IMR-90 (cell line): ENCODE measurements at regions not wholly inside any gene's neighbourhood (a gene's known extent, or its start where the extent isn't known, plus 50 kb on each side); places are given as distances from the start of the nearest gene placed in this dataset.
"Not testable (repeated sequence)": the region's sequence is repeated elsewhere in the genome, so short reads cannot be mapped to it uniquely, and the experiment has no call there.

Source experiments
- ATAC-seq: fragments of 200-7000 bp; cut with Tn5 transposase; 2 replicates; pipeline ENCODE4 v1.9.1; 2020; ENCODE audit warnings: low read depth, mild to moderate bottlenecking, moderate library complexity
- BruUV-seq: library from RNA; stranded (reverse); fragments of 400-500 nt; replicated peaks from 2 replicates; lab custom pipeline; 2021; lab: Mats Ljungman, UMichigan
- CTCF ChIA-PET: fragments of 300-600 bp; formaldehyde crosslinking; extraction: SDS; loops from one replicate; lab custom pipeline; 2021; ENCODE audit warnings: antibody characterized with exemption; lab: Yijun Ruan, JAX
- POLR2A ChIA-PET: fragments of 300-600 bp; sonication (Branson Sonifier 250); formaldehyde crosslinking; loops from one replicate; lab custom pipeline; 2022; ENCODE audit warnings: antibody characterized with exemption; ENCODE audit not compliant: unreplicated experiment; lab: Charles Lee
- DNase-seq: peaks from one replicate; pipeline ENCODE4 v3.0.0; 2013
- H2AFZ ChIP-seq: replicated peaks from 2 replicates; pipeline ENCODE3; 2013; ENCODE audit warnings: low read length, mild to moderate bottlenecking; ENCODE audit not compliant: poor library complexity
- H2AK5ac ChIP-seq: 2 replicates; pipeline ENCODE4 v1.6.1; 2013; ENCODE audit warnings: low read depth, low read length, inconsistent platforms
- H2AK9ac ChIP-seq: replicated peaks from 2 replicates; pipeline ENCODE3; 2013; ENCODE audit warnings: mild to moderate bottlenecking, low read depth, low read length, moderate library complexity; ENCODE audit not compliant: poor library complexity
- H2BK120ac ChIP-seq: 2 replicates; pipeline ENCODE4 v1.6.1; 2013; ENCODE audit warnings: low read depth, low read length, inconsistent platforms
- H2BK15ac ChIP-seq: 3 replicates; pipeline ENCODE4 v1.6.1; 2013; ENCODE audit warnings: low read depth, low read length, inconsistent platforms
- H2BK20ac ChIP-seq: 2 replicates; pipeline ENCODE4 v1.6.1; 2013; ENCODE audit warnings: low read depth, mild to moderate bottlenecking, inconsistent platforms, low read length, moderate library complexity
- H2BK5ac ChIP-seq: 2 replicates; pipeline ENCODE4 v1.6.1; 2013; ENCODE audit warnings: mild to moderate bottlenecking, low read depth, low read length, inconsistent platforms; ENCODE audit not compliant: poor library complexity, severe bottlenecking
- H3K14ac ChIP-seq: replicated peaks from 2 replicates; pipeline ENCODE4 v1.6.1; 2013; ENCODE audit warnings: low read depth, low read length, inconsistent platforms
- H3K18ac ChIP-seq: 2 replicates; pipeline ENCODE4 v1.6.1; 2013; ENCODE audit warnings: low read depth, low read length, control low read depth
- H3K23ac ChIP-seq: 2 replicates; pipeline ENCODE4 v1.6.1; 2013; ENCODE audit warnings: low read depth, low read length, inconsistent platforms
- H3K27ac ChIP-seq: 2 replicates; pipeline ENCODE4 v1.5.1; 2013; ENCODE audit warnings: mild to moderate bottlenecking, control low read depth, low read length; ENCODE audit not compliant: insufficient read depth
- H3K27me3 ChIP-seq: 2 replicates; pipeline ENCODE4 v1.6.1; 2013; ENCODE audit warnings: low read length; ENCODE audit not compliant: control insufficient read depth, insufficient read depth
- H3K36me3 ChIP-seq: 2 replicates; pipeline ENCODE4 v1.6.1; 2013; ENCODE audit warnings: low read length, mixed read lengths; ENCODE audit not compliant: control insufficient read depth, insufficient read depth
- H3K4ac ChIP-seq: 2 replicates; pipeline ENCODE4 v1.6.1; 2013; ENCODE audit warnings: low read depth, low read length, inconsistent platforms
- H3K4me1 ChIP-seq: 2 replicates; pipeline ENCODE4 v1.6.1; 2013; ENCODE audit warnings: low read length, mixed read lengths; ENCODE audit not compliant: control insufficient read depth, insufficient read depth
- H3K4me2 ChIP-seq: 2 replicates; pipeline ENCODE4 v1.6.1; 2013; ENCODE audit warnings: low read depth, mild to moderate bottlenecking, control low read depth, low read length, moderate library complexity
- H3K4me3 ChIP-seq: 2 replicates; pipeline ENCODE4 v1.5.1; 2013; ENCODE audit warnings: low read depth, mild to moderate bottlenecking, control low read depth, low read length, moderate library complexity; ENCODE audit not compliant: insufficient read depth
- H3K56ac ChIP-seq: 2 replicates; pipeline ENCODE4 v1.6.1; 2013; ENCODE audit warnings: low read length, inconsistent platforms; ENCODE audit not compliant: insufficient read depth; ENCODE audit errors: extremely low read depth
- H3K79me1 ChIP-seq, 2 experiments: 2 replicates each; pipeline ENCODE4 v1.6.1; 2013; ENCODE audit warnings: low read length in 2 of 2, inconsistent platforms in 1 of 2, low read depth in 1 of 2
- H3K9ac ChIP-seq: 2 replicates; pipeline ENCODE4 v1.6.1; 2013; ENCODE audit warnings: low read depth, low read length, control low read depth
- H3K9me1 ChIP-seq: 2 replicates; pipeline ENCODE4 v1.6.1; 2013; ENCODE audit warnings: low read length, inconsistent platforms; ENCODE audit not compliant: insufficient read depth
- H3K9me3 ChIP-seq: 2 replicates; pipeline ENCODE4 v1.6.1; 2013; ENCODE audit warnings: low read length; ENCODE audit not compliant: control insufficient read depth, insufficient read depth
- H4K20me1 ChIP-seq: 2 replicates; pipeline ENCODE4 v1.6.1; 2013; ENCODE audit warnings: low read length, inconsistent platforms; ENCODE audit not compliant: insufficient read depth
- H4K5ac ChIP-seq: 2 replicates; pipeline ENCODE4 v1.6.1; 2013; ENCODE audit warnings: mild to moderate bottlenecking, low read depth, low read length, control low read depth
- H4K8ac ChIP-seq, 2 experiments: 2 replicates each; pipeline ENCODE4 v1.6.1; 2013; ENCODE audit warnings: low read depth in 2 of 2, low read length in 2 of 2, control low read depth in 1 of 2, inconsistent platforms in 1 of 2
- H4K91ac ChIP-seq: 2 replicates; pipeline ENCODE4 v1.6.1; 2013; ENCODE audit warnings: low read depth, low read length, inconsistent platforms; ENCODE audit not compliant: insufficient read depth
- WGBS, 2 experiments: methylation state at CpG; one replicate each; pipeline versions ENCODE4 v1.1.5 to v1.1.7; 2013; ENCODE audit warnings: missing lambda C conversion rate in 2 of 2; ENCODE audit not compliant: insufficient read length in 1 of 2; ENCODE audit errors: extremely low coverage in 2 of 2; 5-methylcytosine and 5-hydroxymethylcytosine counted together
- dilution Hi-C: fragments of 300-500 bp; cut with HindIII; formaldehyde crosslinking; loops from one replicate; pipeline ENCODE4 v1.14.3; 2018; ENCODE audit warnings: low sequenced_read_pairs; ENCODE audit not compliant: unreplicated experiment
- in situ Hi-C: fragments of 300-500 bp; cut with MboI; formaldehyde crosslinking; loops from 3 replicates; pipeline ENCODE4 v1.14.3; 2019; ENCODE audit warnings: low sequenced_read_pairs, inconsistent platforms, mixed read lengths
- intact Hi-C: fragments of 100-400 bp; cut with micrococcal nuclease; formaldehyde crosslinking; loops from 2 replicates; pipeline ENCODE4 v1.10.0; 2022

- H3K4ac ChIP-seq, H3K36me3 ChIP-seq, in situ Hi-C loops, H3K14ac ChIP-seq, H4K8ac ChIP-seq, H4K91ac ChIP-seq, intact Hi-C loops, CTCF ChIA-PET, DNase-seq, dilution Hi-C loops, H2BK120ac ChIP-seq, H2AK9ac ChIP-seq, H2AK5ac ChIP-seq, H4K20me1 ChIP-seq, H2BK20ac ChIP-seq, H3K79me1 ChIP-seq, H3K23ac ChIP-seq, H3K4me3 ChIP-seq, H3K56ac ChIP-seq, H3K9ac ChIP-seq, H3K4me1 ChIP-seq, H3K27ac ChIP-seq, H2AFZ ChIP-seq, POLR2A ChIA-PET, H3K9me3 ChIP-seq, H3K4me2 ChIP-seq, BruUV-seq, H3K18ac ChIP-seq, ATAC-seq, H3K9me1 ChIP-seq, H2BK5ac ChIP-seq, H4K5ac ChIP-seq, H2BK15ac ChIP-seq: not testable (repeated sequence)
- peaks cover 25% of the 10 kb centered on the region for H3K27me3 ChIP-seq
- 84% methylated on average over 23 of the region's 35 CpGs; no CpG with 5 or more reads in 1 of the 2 experiments for WGBS, 2 experiments
Observed at GRCh38 chr17:62139690-62140354, 74.7 kb upstream of the MED13 start.
